AG04450 (cell line): ENCODE measurements at regions not wholly inside any gene's neighbourhood (a gene's known extent, or its start where the extent isn't known, plus 50 kb on each side); places are given as distances from the start of the nearest gene placed in this dataset.

Source experiments
- CTCF ChIA-PET: fragments of 300-600, 350-600 bp; formaldehyde crosslinking; extraction: SDS; loops from one replicate; lab custom pipeline; 2022; ENCODE audit warnings: antibody characterized with exemption, inconsistent platforms; lab: Charles Lee
- POLR2A ChIA-PET: fragments of 350-600 bp; formaldehyde crosslinking; extraction: SDS; loops from one replicate; lab custom pipeline; 2021; ENCODE audit warnings: antibody characterized with exemption, inconsistent platforms; lab: Yijun Ruan, JAX
- DNase-seq: peaks from one replicate; pipeline ENCODE4 v3.0.0-alpha.2; 2011; ENCODE audit warnings: low read depth, low spot score
- H3K27ac ChIP-seq: one replicate; pipeline ENCODE4 v1.5.1; 2012; ENCODE audit warnings: low read depth, low read length, control low read depth
- H3K27me3 ChIP-seq: one replicate; pipeline ENCODE4 v1.6.0; 2012; ENCODE audit warnings: low read length; ENCODE audit not compliant: control insufficient read depth, insufficient read depth
- H3K4me3 ChIP-seq: 2 replicates; pipeline ENCODE4 v1.5.1; 2011; ENCODE audit warnings: mild to moderate bottlenecking, low read depth, low read length, control low read depth
- H3K9me3 ChIP-seq: 2 replicates; pipeline ENCODE4 v1.5.1; 2012; ENCODE audit warnings: low read length; ENCODE audit not compliant: control insufficient read depth, insufficient read depth
- TF ChIP-seq, protein P1 (sequence below): IDR thresholded peaks from 2 replicates; pipeline ENCODE4 v1.5.1; 2011; ENCODE audit warnings: low read depth, low read length, control low read depth, inconsistent platforms

DNA sequence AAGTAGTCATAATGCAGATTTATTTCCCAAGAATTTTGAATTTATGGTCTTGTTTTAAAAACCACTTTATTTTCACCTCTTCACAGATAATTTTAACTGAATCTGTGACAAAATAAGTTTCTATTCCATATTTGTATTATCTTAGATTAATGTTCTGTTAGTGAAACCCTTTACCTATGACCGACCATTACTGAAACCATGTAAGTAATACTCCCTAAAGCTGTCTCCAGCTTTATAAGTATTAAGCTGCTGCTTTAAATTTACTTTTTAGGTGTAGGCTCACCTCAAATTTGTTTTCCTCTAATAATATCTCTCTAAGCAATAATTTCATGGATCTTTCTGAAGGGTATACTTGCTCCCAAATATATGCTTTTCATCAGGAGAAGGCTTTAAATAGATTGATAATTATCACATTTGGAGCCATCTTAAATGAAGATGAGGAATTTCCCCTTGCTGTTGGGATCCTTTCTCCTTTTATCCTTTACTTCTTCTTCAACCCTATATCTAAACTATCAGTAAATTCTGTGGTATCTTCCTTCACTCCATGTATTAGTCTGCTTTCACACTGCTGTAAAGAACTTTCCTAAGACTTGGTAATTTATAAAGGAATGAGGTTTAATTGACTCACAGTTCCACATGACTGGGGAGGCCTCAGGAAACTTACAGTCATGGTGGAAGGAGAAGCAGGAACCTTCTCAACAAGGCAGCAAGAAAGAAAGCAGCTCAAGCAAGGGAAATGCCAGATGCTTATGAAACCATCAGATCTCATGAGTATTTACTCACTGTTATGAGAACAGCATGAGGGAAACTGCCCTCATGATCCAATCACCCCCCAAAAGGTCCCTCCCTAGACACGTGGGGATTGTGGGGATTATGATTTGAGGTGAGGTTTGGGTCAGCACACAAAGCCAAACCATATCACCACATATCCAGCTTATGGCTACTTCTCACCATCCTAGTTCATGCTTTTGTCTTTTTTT, 92.3 kb upstream of the P2RY1 start:
- ChIA-PET CTCF (no interaction called here), POLR2A (no interaction called here)
- no peak overlapping the region for H3K27ac ChIP-seq
- no peak for DNase-seq
- no peaks in the 10 kb centered on the region for H3K27me3 ChIP-seq
- no peak overlapping the region for H3K4me3 ChIP-seq
- no peaks in the 10 kb centered on the region for H3K9me3 ChIP-seq
- TF ChIP-seq, protein P1, sequence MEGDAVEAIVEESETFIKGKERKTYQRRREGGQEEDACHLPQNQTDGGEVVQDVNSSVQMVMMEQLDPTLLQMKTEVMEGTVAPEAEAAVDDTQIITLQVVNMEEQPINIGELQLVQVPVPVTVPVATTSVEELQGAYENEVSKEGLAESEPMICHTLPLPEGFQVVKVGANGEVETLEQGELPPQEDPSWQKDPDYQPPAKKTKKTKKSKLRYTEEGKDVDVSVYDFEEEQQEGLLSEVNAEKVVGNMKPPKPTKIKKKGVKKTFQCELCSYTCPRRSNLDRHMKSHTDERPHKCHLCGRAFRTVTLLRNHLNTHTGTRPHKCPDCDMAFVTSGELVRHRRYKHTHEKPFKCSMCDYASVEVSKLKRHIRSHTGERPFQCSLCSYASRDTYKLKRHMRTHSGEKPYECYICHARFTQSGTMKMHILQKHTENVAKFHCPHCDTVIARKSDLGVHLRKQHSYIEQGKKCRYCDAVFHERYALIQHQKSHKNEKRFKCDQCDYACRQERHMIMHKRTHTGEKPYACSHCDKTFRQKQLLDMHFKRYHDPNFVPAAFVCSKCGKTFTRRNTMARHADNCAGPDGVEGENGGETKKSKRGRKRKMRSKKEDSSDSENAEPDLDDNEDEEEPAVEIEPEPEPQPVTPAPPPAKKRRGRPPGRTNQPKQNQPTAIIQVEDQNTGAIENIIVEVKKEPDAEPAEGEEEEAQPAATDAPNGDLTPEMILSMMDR = no peak

DNA sequence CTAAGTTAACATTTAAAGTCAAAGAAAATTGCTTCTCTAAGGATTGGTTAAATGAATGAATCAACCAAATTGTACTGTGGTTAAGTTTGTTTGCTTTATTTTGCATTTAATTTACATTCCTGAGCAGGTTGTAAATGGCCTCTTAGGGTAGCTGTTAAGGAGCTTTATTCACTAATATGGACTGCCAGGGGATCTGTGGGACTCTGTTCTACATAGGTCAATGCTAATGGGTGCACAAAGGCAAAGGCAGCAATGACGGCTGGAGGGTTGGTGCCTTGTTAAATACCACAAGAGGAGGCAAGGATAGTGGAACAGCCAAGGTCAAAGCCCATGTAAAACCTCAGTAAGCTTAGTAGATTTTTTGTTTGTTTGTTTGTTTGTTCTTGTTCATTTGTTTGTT, 89.3 kb upstream of the P2RY1 start:
- H3K27me3 ChIP-seq = no peaks in the 10 kb centered on the region
- ChIA-PET POLR2A (no interaction called here), CTCF (no interaction called here)
- H3K27ac ChIP-seq = no peak overlapping the region
- DNase-seq = no peak
- TF ChIP-seq, protein P1 = no peak
- H3K4me3 ChIP-seq = no peak overlapping the region
- H3K9me3 ChIP-seq = no peaks in the 10 kb centered on the region

DNA sequence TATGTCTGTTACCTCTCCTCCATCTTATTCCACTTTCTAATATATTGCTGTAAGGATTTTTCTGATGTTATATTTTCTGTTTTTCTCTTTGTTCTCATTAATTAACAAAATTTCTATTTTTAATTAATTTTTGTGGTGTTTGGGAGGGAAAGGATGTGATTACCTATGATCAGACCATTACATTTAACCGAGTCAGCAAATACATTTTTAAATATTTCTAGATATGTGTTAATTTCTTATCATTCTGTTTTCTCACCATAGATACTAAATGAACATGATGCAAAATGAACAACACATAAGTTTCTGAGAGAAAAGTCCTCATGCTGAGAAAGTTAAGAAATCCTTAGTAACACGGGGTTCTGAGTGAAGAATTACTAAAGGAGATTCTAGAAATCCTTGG, 80.6 kb upstream of the P2RY1 start:
- ChIA-PET CTCF (no interaction called here), POLR2A (no interaction called here)
- TF ChIP-seq, protein P1 = no peak
- Histone ChIP-seq H3K9me3 (no peaks in the 10 kb centered on the region), H3K27ac (no peak overlapping the region), H3K4me3 (no peak overlapping the region), H3K27me3 (no peaks in the 10 kb centered on the region)
- no peak for DNase-seq

DNA sequence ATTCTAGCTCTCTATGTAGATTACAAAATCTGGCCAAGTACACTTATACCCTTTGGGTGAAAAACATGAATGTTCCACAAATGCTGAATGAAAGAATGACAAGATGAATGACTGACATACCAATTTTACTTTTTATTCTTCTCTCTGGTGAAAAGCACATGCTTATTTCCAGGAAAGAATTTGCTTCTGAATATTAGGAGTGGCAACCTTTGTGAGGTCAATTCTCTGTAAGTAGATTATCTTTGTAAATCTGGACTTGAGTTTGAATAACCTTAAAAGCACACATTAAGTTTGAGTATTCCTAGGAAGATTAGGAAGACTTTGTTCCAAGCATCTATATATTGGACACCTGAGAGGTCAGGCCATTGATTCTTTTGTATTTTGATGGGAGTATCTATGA, 78.1 kb upstream of the P2RY1 start:
- no peaks in the 10 kb centered on the region for H3K27me3 ChIP-seq
- ChIA-PET CTCF (no interaction called here), POLR2A (no interaction called here)
- TF ChIP-seq, protein P1 = no peak
- H3K4me3 ChIP-seq = no peak overlapping the region
- no peaks in the 10 kb centered on the region for H3K9me3 ChIP-seq
- no peak overlapping the region for H3K27ac ChIP-seq
- DNase-seq = no peak

DNA sequence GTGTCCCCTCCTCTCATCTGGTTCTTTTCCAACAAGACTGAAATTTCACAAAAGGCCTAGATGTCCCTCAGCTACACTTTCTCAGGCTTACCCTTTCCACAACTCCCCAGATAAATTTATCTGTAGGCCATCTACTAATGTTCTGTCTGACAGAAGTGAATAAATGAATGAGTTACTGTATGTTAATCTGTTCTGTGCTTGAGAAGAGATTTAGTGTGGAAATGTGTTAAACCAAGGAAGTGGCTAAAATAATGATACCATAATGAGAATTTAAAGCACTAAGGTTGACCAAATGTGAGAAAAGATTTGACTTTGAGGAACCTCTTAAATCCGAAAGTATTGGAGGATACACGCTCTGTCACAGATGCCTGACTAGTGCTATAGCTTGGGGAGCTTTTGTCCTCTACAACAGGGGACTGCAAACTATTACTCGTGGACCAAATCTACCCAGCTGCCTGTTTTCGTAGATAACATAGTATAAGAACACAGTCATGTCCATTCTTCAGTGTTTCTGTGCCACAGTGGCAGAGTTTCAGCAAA, 74.8 kb upstream of the P2RY1 start:
- H3K4me3 ChIP-seq = no peak overlapping the region
- H3K27ac ChIP-seq = no peak overlapping the region
- H3K9me3 ChIP-seq = no peaks in the 10 kb centered on the region
- DNase-seq = no peak
- ChIA-PET CTCF (no interaction called here), POLR2A (no interaction called here)
- TF ChIP-seq, protein P1 = no peak
- no peaks in the 10 kb centered on the region for H3K27me3 ChIP-seq
